Liver (tissue), 8 donors: ENCODE measurements at regions not wholly inside any gene's neighbourhood (a gene's known extent, or its start where the extent isn't known, plus 50 kb on each side); places are given as distances from the start of the nearest gene placed in this dataset.

Experiments used
- DNase-seq: peaks from one replicate; pipeline ENCODE4 v3.0.0-alpha.2; 2017; ENCODE audit warnings: low spot score
- H3K27ac ChIP-seq, 2 donors: one replicate each; pipeline ENCODE4 v1.7.0; 2013; ENCODE audit warnings: inconsistent platforms in 2 of 2, low read length in 2 of 2, control low read depth in 1 of 2, low read depth in 1 of 2, mild to moderate bottlenecking in 1 of 2
- H3K27me3 ChIP-seq, 4 donors: one replicate each; pipeline versions ENCODE4 v1.6.1 to v1.7.0; 2013; ENCODE audit warnings: low read length in 3 of 4, inconsistent platforms in 1 of 4, mild to moderate bottlenecking in 1 of 4, moderate library complexity in 1 of 4; ENCODE audit not compliant: control insufficient read depth in 4 of 4, insufficient read depth in 4 of 4
- H3K36me3 ChIP-seq, 4 donors: one replicate each; pipeline versions ENCODE4 v1.6.1 to v1.7.0; 2013; ENCODE audit warnings: low read length in 3 of 4, mild to moderate bottlenecking in 3 of 4, low read depth in 1 of 4, moderate library complexity in 1 of 4; ENCODE audit not compliant: control insufficient read depth in 4 of 4, insufficient read depth in 3 of 4
- H3K4me1 ChIP-seq, 4 donors: one replicate each; pipeline versions ENCODE4 v1.6.1 to v1.7.0; 2013; ENCODE audit warnings: low read length in 3 of 4, mild to moderate bottlenecking in 3 of 4, moderate library complexity in 1 of 4; ENCODE audit not compliant: control insufficient read depth in 4 of 4, insufficient read depth in 4 of 4
- H3K4me3 ChIP-seq, 3 donors: one replicate each; pipeline versions ENCODE4 v1.6.1 to v1.7.0; 2013; ENCODE audit warnings: low read length in 3 of 3, control low read depth in 1 of 3, low read depth in 1 of 3, mild to moderate bottlenecking in 1 of 3
- H3K9ac ChIP-seq, 2 donors: one replicate each; pipeline ENCODE4 v1.7.0; 2013; ENCODE audit warnings: low read length in 2 of 2, mild to moderate bottlenecking in 2 of 2, moderate library complexity in 2 of 2, control low read depth in 1 of 2, low read depth in 1 of 2
- H3K9me3 ChIP-seq, 4 donors: one replicate each; pipeline versions ENCODE4 v1.6.1 to v1.7.0; 2013; ENCODE audit warnings: low read length in 3 of 4; ENCODE audit not compliant: control insufficient read depth in 4 of 4
- EGR1 ChIP-seq, 2 donors: IDR thresholded peaks; 2 replicates each; pipeline ENCODE4 v1.6.1; 2016 to 2018; ENCODE audit warnings: antibody characterized with exemption in 2 of 2, low read depth in 2 of 2
- FOXA1 ChIP-seq: IDR thresholded peaks from 2 replicates; pipeline ENCODE4 v1.6.1; 2016; ENCODE audit warnings: antibody characterized with exemption
- FOXA2 ChIP-seq: IDR thresholded peaks from 2 replicates; pipeline ENCODE4 v1.6.1; 2016; ENCODE audit warnings: antibody characterized with exemption
- GABPA ChIP-seq, 2 donors: IDR thresholded peaks in 1 of 2; conservative IDR thresholded peaks in 1 of 2; 2 replicates each; pipeline ENCODE4 v1.6.1; 2016; ENCODE audit warnings: antibody characterized with exemption in 2 of 2, mild to moderate bottlenecking in 1 of 2, moderate library complexity in 1 of 2
- HNF4A ChIP-seq, 2 donors: conservative IDR thresholded peaks; 2 replicates each; pipeline ENCODE4 v1.6.1; 2016; ENCODE audit warnings: antibody characterized with exemption in 2 of 2, mild to moderate bottlenecking in 2 of 2
- HNF4G ChIP-seq: IDR thresholded peaks from 2 replicates; pipeline ENCODE4 v1.6.1; 2016; ENCODE audit warnings: antibody characterized with exemption
- JUND ChIP-seq, 2 donors: IDR thresholded peaks; 2 replicates each; pipeline ENCODE4 v1.6.1; 2016; ENCODE audit warnings: antibody characterized with exemption in 2 of 2
- MAX ChIP-seq: IDR thresholded peaks from 2 replicates; pipeline ENCODE4 v1.6.1; 2016; ENCODE audit warnings: antibody characterized with exemption
- NR2F2 ChIP-seq: IDR thresholded peaks from 2 replicates; pipeline ENCODE4 v1.6.1; 2016; ENCODE audit warnings: antibody characterized with exemption
- RAD21 ChIP-seq, 2 donors: IDR thresholded peaks; 2 replicates each; pipeline ENCODE4 v1.6.1; 2016; ENCODE audit warnings: antibody characterized with exemption in 2 of 2, mild to moderate bottlenecking in 2 of 2
- RXRA ChIP-seq, 2 donors: IDR thresholded peaks; 2 replicates each; pipeline ENCODE4 v1.6.1; 2017 to 2018; ENCODE audit warnings: antibody characterized with exemption in 2 of 2, mild to moderate bottlenecking in 1 of 2
- SP1 ChIP-seq: IDR thresholded peaks from 2 replicates; pipeline ENCODE4 v1.6.1; 2018; ENCODE audit warnings: antibody characterized with exemption, mild to moderate bottlenecking
- TAF1 ChIP-seq: conservative IDR thresholded peaks from 2 replicates; pipeline ENCODE4 v1.6.1; 2016; ENCODE audit warnings: antibody characterized with exemption, mild to moderate bottlenecking
- YY1 ChIP-seq: IDR thresholded peaks from 2 replicates; pipeline ENCODE4 v1.6.1; 2016; ENCODE audit warnings: antibody characterized with exemption, mild to moderate bottlenecking
- whole genome bisulfite sequencing: extraction: QIAGEN DNeasy Blood & Tissue Kit; methylation state at CpG from one replicate; pipeline ENCODE4 v1.1.7; 2013; 5-methylcytosine and 5-hydroxymethylcytosine counted together
- TF ChIP-seq, protein P1 (sequence below): IDR thresholded peaks from 2 replicates; pipeline ENCODE4 v1.6.1; 2016; ENCODE audit warnings: antibody characterized with exemption
- TF ChIP-seq, protein P2 (sequence below): IDR thresholded peaks from 2 replicates; pipeline ENCODE4 v1.6.1; 2016; ENCODE audit warnings: antibody characterized with exemption, mild to moderate bottlenecking
- TF ChIP-seq, protein P3 (sequence below): IDR thresholded peaks from 2 replicates; pipeline ENCODE4 v1.6.1; 2016; ENCODE audit warnings: antibody characterized with exemption
- TF ChIP-seq, protein P4 (sequence below): fragments of 150-350 bp; IDR thresholded peaks from 2 replicates; pipeline ENCODE4 v1.5.1; 2017; ENCODE audit warnings: improper control_type of control experiment, low read depth, low read length; ENCODE audit not compliant: missing input control
- donor health status: healthy.
- donor health status: healthy.
- donor health status: healthy.
- donor health status: healthy.
- donor health status: healthy.

GRCh38 chr16:79691007-79691406, 90.5 kb upstream of the MAF start:
- H3K27ac ChIP-seq, result no peak overlapping the region
- no peak overlapping the region for H3K9ac ChIP-seq
- 81% methylated on average over 5 of the region's 5 CpGs for WGBS
- no peaks in the 10 kb centered on the region for H3K36me3 ChIP-seq
- peaks cover 0 to 5% (median 0%) of the 10 kb centered on the region in 4 donors for H3K9me3 ChIP-seq
- no peak for DNase-seq
- H3K27me3 ChIP-seq, result no peaks in the 10 kb centered on the region
- no peak for TF ChIP-seq HNF4G
- TF ChIP-seq, protein P1, sequence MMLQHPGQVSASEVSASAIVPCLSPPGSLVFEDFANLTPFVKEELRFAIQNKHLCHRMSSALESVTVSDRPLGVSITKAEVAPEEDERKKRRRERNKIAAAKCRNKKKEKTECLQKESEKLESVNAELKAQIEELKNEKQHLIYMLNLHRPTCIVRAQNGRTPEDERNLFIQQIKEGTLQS, result no peak
- no peak for TF ChIP-seq RXRA (IDR thresholded peaks at IDR 0.05)
- TF ChIP-seq FOXA2, result no peak
- TF ChIP-seq, protein P2, sequence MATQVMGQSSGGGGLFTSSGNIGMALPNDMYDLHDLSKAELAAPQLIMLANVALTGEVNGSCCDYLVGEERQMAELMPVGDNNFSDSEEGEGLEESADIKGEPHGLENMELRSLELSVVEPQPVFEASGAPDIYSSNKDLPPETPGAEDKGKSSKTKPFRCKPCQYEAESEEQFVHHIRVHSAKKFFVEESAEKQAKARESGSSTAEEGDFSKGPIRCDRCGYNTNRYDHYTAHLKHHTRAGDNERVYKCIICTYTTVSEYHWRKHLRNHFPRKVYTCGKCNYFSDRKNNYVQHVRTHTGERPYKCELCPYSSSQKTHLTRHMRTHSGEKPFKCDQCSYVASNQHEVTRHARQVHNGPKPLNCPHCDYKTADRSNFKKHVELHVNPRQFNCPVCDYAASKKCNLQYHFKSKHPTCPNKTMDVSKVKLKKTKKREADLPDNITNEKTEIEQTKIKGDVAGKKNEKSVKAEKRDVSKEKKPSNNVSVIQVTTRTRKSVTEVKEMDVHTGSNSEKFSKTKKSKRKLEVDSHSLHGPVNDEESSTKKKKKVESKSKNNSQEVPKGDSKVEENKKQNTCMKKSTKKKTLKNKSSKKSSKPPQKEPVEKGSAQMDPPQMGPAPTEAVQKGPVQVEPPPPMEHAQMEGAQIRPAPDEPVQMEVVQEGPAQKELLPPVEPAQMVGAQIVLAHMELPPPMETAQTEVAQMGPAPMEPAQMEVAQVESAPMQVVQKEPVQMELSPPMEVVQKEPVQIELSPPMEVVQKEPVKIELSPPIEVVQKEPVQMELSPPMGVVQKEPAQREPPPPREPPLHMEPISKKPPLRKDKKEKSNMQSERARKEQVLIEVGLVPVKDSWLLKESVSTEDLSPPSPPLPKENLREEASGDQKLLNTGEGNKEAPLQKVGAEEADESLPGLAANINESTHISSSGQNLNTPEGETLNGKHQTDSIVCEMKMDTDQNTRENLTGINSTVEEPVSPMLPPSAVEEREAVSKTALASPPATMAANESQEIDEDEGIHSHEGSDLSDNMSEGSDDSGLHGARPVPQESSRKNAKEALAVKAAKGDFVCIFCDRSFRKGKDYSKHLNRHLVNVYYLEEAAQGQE, result no peak
- no peak for TF ChIP-seq SP1
- no peak for TF ChIP-seq EGR1 (IDR thresholded peaks at IDR 0.05; ENCODE audit: low read depth in 2 of 2)
- TF ChIP-seq FOXA1, result no peak
- no peak for TF ChIP-seq TAF1
- TF ChIP-seq YY1, result no peak
- no peaks in the 10 kb centered on the region for H3K4me1 ChIP-seq
- H3K4me3 ChIP-seq, result no peak overlapping the region

GRCh38 chr16:79690159-79690558, 89.6 kb upstream of the MAF start:
- H3K27ac ChIP-seq, result no peak overlapping the region
- H3K4me3 ChIP-seq, result no peak overlapping the region
- no peaks in the 10 kb centered on the region for H3K36me3 ChIP-seq
- no peaks in the 10 kb centered on the region for H3K27me3 ChIP-seq
- DNase-seq, result no peak
- peaks cover 0 to 5% (median 0%) of the 10 kb centered on the region in 4 donors for H3K9me3 ChIP-seq
- H3K9ac ChIP-seq, result no peak overlapping the region
- no peak for TF ChIP-seq FOXA1
- TF ChIP-seq, protein P3, sequence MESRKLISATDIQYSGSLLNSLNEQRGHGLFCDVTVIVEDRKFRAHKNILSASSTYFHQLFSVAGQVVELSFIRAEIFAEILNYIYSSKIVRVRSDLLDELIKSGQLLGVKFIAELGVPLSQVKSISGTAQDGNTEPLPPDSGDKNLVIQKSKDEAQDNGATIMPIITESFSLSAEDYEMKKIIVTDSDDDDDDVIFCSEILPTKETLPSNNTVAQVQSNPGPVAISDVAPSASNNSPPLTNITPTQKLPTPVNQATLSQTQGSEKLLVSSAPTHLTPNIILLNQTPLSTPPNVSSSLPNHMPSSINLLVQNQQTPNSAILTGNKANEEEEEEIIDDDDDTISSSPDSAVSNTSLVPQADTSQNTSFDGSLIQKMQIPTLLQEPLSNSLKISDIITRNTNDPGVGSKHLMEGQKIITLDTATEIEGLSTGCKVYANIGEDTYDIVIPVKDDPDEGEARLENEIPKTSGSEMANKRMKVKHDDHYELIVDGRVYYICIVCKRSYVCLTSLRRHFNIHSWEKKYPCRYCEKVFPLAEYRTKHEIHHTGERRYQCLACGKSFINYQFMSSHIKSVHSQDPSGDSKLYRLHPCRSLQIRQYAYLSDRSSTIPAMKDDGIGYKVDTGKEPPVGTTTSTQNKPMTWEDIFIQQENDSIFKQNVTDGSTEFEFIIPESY, result no peak
- no peak for TF ChIP-seq NR2F2
- no peak for TF ChIP-seq GABPA (IDR thresholded peaks at IDR 0.05 in 1 of 2, conservative IDR thresholded peaks at IDR 0.05 in 1 of 2)
- no peak for TF ChIP-seq RAD21 (IDR thresholded peaks at IDR 0.05)
- TF ChIP-seq YY1, result no peak
- TF ChIP-seq JUND (IDR thresholded peaks at IDR 0.05), result no peak
- TF ChIP-seq, protein P4, sequence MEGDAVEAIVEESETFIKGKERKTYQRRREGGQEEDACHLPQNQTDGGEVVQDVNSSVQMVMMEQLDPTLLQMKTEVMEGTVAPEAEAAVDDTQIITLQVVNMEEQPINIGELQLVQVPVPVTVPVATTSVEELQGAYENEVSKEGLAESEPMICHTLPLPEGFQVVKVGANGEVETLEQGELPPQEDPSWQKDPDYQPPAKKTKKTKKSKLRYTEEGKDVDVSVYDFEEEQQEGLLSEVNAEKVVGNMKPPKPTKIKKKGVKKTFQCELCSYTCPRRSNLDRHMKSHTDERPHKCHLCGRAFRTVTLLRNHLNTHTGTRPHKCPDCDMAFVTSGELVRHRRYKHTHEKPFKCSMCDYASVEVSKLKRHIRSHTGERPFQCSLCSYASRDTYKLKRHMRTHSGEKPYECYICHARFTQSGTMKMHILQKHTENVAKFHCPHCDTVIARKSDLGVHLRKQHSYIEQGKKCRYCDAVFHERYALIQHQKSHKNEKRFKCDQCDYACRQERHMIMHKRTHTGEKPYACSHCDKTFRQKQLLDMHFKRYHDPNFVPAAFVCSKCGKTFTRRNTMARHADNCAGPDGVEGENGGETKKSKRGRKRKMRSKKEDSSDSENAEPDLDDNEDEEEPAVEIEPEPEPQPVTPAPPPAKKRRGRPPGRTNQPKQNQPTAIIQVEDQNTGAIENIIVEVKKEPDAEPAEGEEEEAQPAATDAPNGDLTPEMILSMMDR, result no peak
- no peak for TF ChIP-seq FOXA2
- TF ChIP-seq TAF1, result no peak
- no peak for TF ChIP-seq HNF4A (conservative IDR thresholded peaks at IDR 0.05)
- TF ChIP-seq RXRA (IDR thresholded peaks at IDR 0.05), result no peak
- TF ChIP-seq, protein P2, result no peak
- TF ChIP-seq MAX, result no peak
- no peak for TF ChIP-seq HNF4G
- 70% methylated on average over 4 of the region's 4 CpGs for WGBS
- H3K4me1 ChIP-seq, result no peaks in the 10 kb centered on the region
